Uterus (tissue), 3 donors: ENCODE measurements at regions not wholly inside any gene's neighbourhood (a gene's known extent, or its start where the extent isn't known, plus 50 kb on each side); places are given as distances from the start of the nearest gene placed in this dataset.

ENCODE experiments used
- DNase-seq, 2 donors: peaks; one replicate each; pipeline ENCODE4 v3.0.0-alpha.2; 2019 to 2020
- H3K27ac ChIP-seq, 2 donors: fragments of 200-600 bp; sonication (generic); 1 replicate in 1 of 2; 2 replicates in 1 of 2; pipeline ENCODE4 v1.5.1; 2016 to 2018
- H3K27me3 ChIP-seq, 2 donors: fragments of 200-600 bp; sonication (generic); one replicate each; pipeline ENCODE4 v1.5.1; 2018 to 2019; ENCODE audit warnings: control low read depth in 1 of 2
- H3K36me3 ChIP-seq, 2 donors: fragments of 200-600 bp; sonication (generic); one replicate each; pipeline ENCODE4 v1.5.1; 2019; ENCODE audit warnings: control low read depth in 1 of 2
- H3K4me1 ChIP-seq, 2 donors: fragments of 200-600 bp; sonication (generic); one replicate each; pipeline ENCODE4 v1.5.1; 2018 to 2019; ENCODE audit warnings: control low read depth in 1 of 2
- H3K4me3 ChIP-seq, 2 donors: fragments of 200-600 bp; sonication (generic); 1 replicate in 1 of 2; 2 replicates in 1 of 2; pipeline ENCODE4 v1.5.1; 2018 to 2019; ENCODE audit warnings: mild to moderate bottlenecking in 1 of 2
- H3K9me3 ChIP-seq, 2 donors: fragments of 200-600 bp; sonication (generic); one replicate each; pipeline ENCODE4 v1.5.1; 2019; ENCODE audit warnings: control low read depth in 1 of 2
- CTCF ChIP-seq, 4 experiments: fragments of 200-600 bp in 2 of 4; fragments of 450-650 bp in 2 of 4; sonication (generic) in 2 of 4; IDR thresholded peaks; one replicate each; pipeline ENCODE4 v1.5.1; 2016 to 2019; ENCODE audit warnings: antibody characterized with exemption in 4 of 4, mild to moderate bottlenecking in 2 of 4, moderate library complexity in 1 of 4
- POLR2A ChIP-seq, 2 donors: fragments of 450-650 bp; IDR thresholded peaks; one replicate each; pipeline ENCODE4 v1.6.1; 2016; ENCODE audit warnings: antibody characterized with exemption in 2 of 2, mild to moderate bottlenecking in 1 of 2, moderate library complexity in 1 of 2
- intact Hi-C: fragments of 100-400 bp; cut with DNase I; formaldehyde crosslinking; loops from one replicate; pipeline ENCODE4 v1.15.1; 2023; ENCODE audit warnings: low total_unique reads
- donor health status: DM: yes; HTN: yes; CAD: no.

DNA sequence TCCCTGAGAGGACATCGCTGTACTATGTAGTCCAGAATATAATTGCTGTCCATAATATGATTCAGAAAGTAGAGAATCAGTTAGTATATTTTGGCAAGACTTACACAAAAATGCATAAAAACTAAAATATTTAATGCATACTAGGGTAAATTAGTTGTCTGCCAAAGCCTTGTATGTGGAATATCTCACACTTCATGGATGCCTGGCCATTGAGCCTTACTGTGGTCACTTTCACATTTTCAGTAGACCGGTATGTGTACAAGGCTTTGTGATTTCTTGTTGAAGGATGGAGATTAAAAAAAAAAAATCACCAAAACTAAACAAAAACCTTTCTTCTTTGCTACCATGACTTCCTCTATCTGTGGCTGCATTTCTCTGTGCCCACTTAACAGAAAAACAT is 197.3 kb upstream of the DDHD1 start:
- Histone ChIP-seq H3K36me3 (no peaks in the 10 kb centered on the region), H3K27me3 (no peaks in the 10 kb centered on the region), H3K9me3 (no peaks in the 10 kb centered on the region), H3K27ac (no peak overlapping the region), H3K4me1 (no peaks in the 10 kb centered on the region), H3K4me3 (no peak overlapping the region)
- no peak for TF ChIP-seq POLR2A (IDR thresholded peaks at IDR 0.05)
- no peak for TF ChIP-seq CTCF (IDR thresholded peaks at IDR 0.05)
- no peak for DNase-seq
- intact Hi-C loops, result no loop called here

GRCh38 chr14:53346988-53347387 is 193.9 kb upstream of the DDHD1 start:
- DNase-seq, result no peak
- Histone ChIP-seq H3K27me3 (no peaks in the 10 kb centered on the region), H3K36me3 (no peaks in the 10 kb centered on the region), H3K9me3 (no peaks in the 10 kb centered on the region), H3K27ac (no peak overlapping the region), H3K4me1 (no peaks in the 10 kb centered on the region), H3K4me3 (no peak overlapping the region)
- no peak for TF ChIP-seq CTCF (IDR thresholded peaks at IDR 0.05)
- no peak for TF ChIP-seq POLR2A (IDR thresholded peaks at IDR 0.05)
- intact Hi-C loops, result no loop called here

- intact Hi-C loops, result no loop called here
- TF ChIP-seq POLR2A (IDR thresholded peaks at IDR 0.05), result no peak
- TF ChIP-seq CTCF (IDR thresholded peaks at IDR 0.05), result no peak
- no peak overlapping the region for H3K4me3 ChIP-seq
- no peaks in the 10 kb centered on the region for H3K36me3 ChIP-seq
- no peaks in the 10 kb centered on the region for H3K27me3 ChIP-seq
- no peak for DNase-seq
- no peak overlapping the region for H3K27ac ChIP-seq
- H3K9me3 ChIP-seq, result no peaks in the 10 kb centered on the region
- H3K4me1 ChIP-seq, result no peaks in the 10 kb centered on the region
These were observed 188.2 kb upstream of the DDHD1 start for GRCh38 chr14:53341324-53341723.

DNA sequence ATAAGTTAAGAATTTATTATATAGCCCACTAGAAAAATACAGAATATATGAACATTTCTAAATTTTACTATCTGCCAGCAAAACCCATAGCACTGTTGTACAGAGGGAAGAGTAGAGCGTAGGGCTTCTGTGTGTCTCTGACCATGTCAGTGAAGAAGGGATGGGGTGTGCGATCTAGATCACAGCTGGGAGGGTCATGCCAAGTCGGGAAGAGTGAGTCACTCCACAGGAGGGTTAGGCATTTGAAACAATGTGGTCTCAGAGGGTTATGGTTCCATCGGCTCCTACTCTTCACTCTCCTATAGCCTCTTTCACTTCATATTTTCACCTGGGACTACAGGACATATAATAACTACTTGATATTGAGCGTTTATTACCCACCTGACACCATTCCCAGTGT is 185.1 kb upstream of the DDHD1 start:
- TF ChIP-seq POLR2A (IDR thresholded peaks at IDR 0.05) (no peak), CTCF (IDR thresholded peaks at IDR 0.05) (no peak)
- no peaks in the 10 kb centered on the region for H3K36me3 ChIP-seq
- DNase-seq, result no peak
- intact Hi-C loops, result no loop called here
- H3K27me3 ChIP-seq, result no peaks in the 10 kb centered on the region
- H3K27ac ChIP-seq, result no peak overlapping the region
- H3K4me1 ChIP-seq, result no peaks in the 10 kb centered on the region
- H3K9me3 ChIP-seq, result no peaks in the 10 kb centered on the region
- H3K4me3 ChIP-seq, result no peak overlapping the region

DNA sequence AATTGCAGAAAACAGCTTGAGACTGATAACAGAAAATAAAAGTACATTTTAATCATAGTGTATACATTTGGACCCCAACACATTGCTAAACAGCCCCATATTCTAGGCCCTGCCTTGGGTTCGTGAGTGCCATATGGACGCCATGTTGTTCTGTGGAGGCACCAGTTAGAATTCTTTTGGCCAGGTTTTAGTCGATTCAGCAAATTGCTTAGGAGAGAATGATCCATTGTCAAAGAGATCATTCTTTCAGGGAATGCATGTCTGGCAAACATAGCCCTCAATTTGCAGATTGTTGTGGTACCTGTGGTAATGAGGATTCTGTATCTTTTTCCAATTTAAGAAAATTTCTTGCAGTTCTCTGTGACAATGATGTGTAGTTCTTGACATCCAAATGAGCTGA is 183.6 kb upstream of the DDHD1 start:
- DNase-seq, result no peak
- no peaks in the 10 kb centered on the region for H3K9me3 ChIP-seq
- intact Hi-C loops, result no loop called here
- H3K36me3 ChIP-seq, result no peaks in the 10 kb centered on the region
- H3K4me3 ChIP-seq, result no peak overlapping the region
- H3K27me3 ChIP-seq, result no peaks in the 10 kb centered on the region
- TF ChIP-seq CTCF (IDR thresholded peaks at IDR 0.05) (no peak), POLR2A (IDR thresholded peaks at IDR 0.05) (no peak)
- H3K27ac ChIP-seq, result no peak overlapping the region
- H3K4me1 ChIP-seq, result no peaks in the 10 kb centered on the region
